Neuronal stem cell (in vitro differentiated cells): ENCODE measurements at regions not wholly inside any gene's neighbourhood (a gene's known extent, or its start where the extent isn't known, plus 50 kb on each side); places are given as distances from the start of the nearest gene placed in this dataset.

Source experiments
- DNase-seq: peaks from one replicate; pipeline ENCODE4 v3.0.0-alpha.2; 2013; ENCODE audit warnings: low spot score
- H2AFZ ChIP-seq: one replicate; pipeline ENCODE4 v1.6.1; 2013; ENCODE audit warnings: mild to moderate bottlenecking, low read length, inconsistent platforms
- H2AK5ac ChIP-seq: 2 replicates; pipeline ENCODE4 v1.6.1; 2013; ENCODE audit warnings: low read depth, mild to moderate bottlenecking, inconsistent platforms, low read length, moderate library complexity, mixed read lengths
- H2BK120ac ChIP-seq: 2 replicates; pipeline ENCODE4 v1.6.1; 2013; ENCODE audit warnings: low read depth, mild to moderate bottlenecking, inconsistent platforms, low read length, moderate library complexity, mixed read lengths
- H2BK12ac ChIP-seq: one replicate; pipeline ENCODE4 v1.6.1; 2013; ENCODE audit warnings: low read length, inconsistent platforms
- H2BK15ac ChIP-seq: 2 replicates; pipeline ENCODE4 v1.6.1; 2013; ENCODE audit warnings: mild to moderate bottlenecking, low read length, inconsistent platforms, mixed read lengths
- H2BK5ac ChIP-seq: one replicate; pipeline ENCODE4 v1.6.1; 2013; ENCODE audit warnings: inconsistent platforms, mild to moderate bottlenecking, low read length, moderate library complexity
- H3K14ac ChIP-seq: one replicate; pipeline ENCODE4 v1.6.1; 2013; ENCODE audit warnings: low read length, inconsistent platforms
- H3K18ac ChIP-seq: 2 replicates; pipeline ENCODE4 v1.6.1; 2013; ENCODE audit warnings: low read length, inconsistent platforms
- H3K23ac ChIP-seq: 2 replicates; pipeline ENCODE4 v1.6.1; 2013; ENCODE audit warnings: low read depth, mild to moderate bottlenecking, mixed read lengths, low read length, inconsistent platforms; ENCODE audit not compliant: poor library complexity
- H3K27ac ChIP-seq: replicated peaks from 3 replicates; pipeline ENCODE4 v1.5.1; 2013; ENCODE audit warnings: low read length, inconsistent platforms
- H3K27me3 ChIP-seq, 3 experiments: 2 replicates each; pipeline ENCODE4 v1.6.1; 2013; ENCODE audit warnings: low read length in 3 of 3, mild to moderate bottlenecking in 2 of 3, inconsistent platforms in 1 of 3, low read depth in 1 of 3, mixed read lengths in 1 of 3, moderate library complexity in 1 of 3; ENCODE audit not compliant: control insufficient read depth in 3 of 3, insufficient read depth in 3 of 3
- H3K36me3 ChIP-seq, 2 donors: replicated peaks in 1 of 2; 2 replicates each; pipeline ENCODE4 v1.6.1; 2013; ENCODE audit warnings: low read length in 2 of 2; ENCODE audit not compliant: control insufficient read depth in 2 of 2, insufficient read depth in 2 of 2
- H3K4ac ChIP-seq: 2 replicates; pipeline ENCODE4 v1.6.1; 2013; ENCODE audit warnings: inconsistent platforms, mild to moderate bottlenecking, low read length, moderate library complexity
- H3K4me1 ChIP-seq, 2 donors: 1 replicate in 1 of 2; 2 replicates in 1 of 2; pipeline ENCODE4 v1.6.1; 2013; ENCODE audit warnings: low read length in 2 of 2, low read depth in 1 of 2; ENCODE audit not compliant: control insufficient read depth in 2 of 2, insufficient read depth in 1 of 2
- H3K4me2 ChIP-seq: one replicate; pipeline ENCODE4 v1.6.1; 2013; ENCODE audit warnings: mild to moderate bottlenecking, low read length, inconsistent platforms; ENCODE audit not compliant: insufficient read depth, poor library complexity, severe bottlenecking
- H3K4me3 ChIP-seq, 2 donors: 2 replicates each; pipeline ENCODE4 v1.5.1; 2013; ENCODE audit warnings: low read length in 2 of 2, mild to moderate bottlenecking in 2 of 2, inconsistent platforms in 1 of 2, moderate library complexity in 1 of 2
- H3K79me1 ChIP-seq: one replicate; pipeline ENCODE4 v1.6.1; 2013; ENCODE audit warnings: low read depth, mild to moderate bottlenecking, inconsistent platforms, low read length, moderate library complexity
- H3K9ac ChIP-seq: one replicate; pipeline ENCODE4 v1.6.1; 2013; ENCODE audit warnings: mild to moderate bottlenecking, low read depth, low read length, inconsistent platforms; ENCODE audit not compliant: poor library complexity
- H3K9me3 ChIP-seq, 2 donors: replicated peaks in 1 of 2; 2 replicates each; pipeline versions ENCODE3 to v1.6.1; 2013; ENCODE audit warnings: low read length in 2 of 2, mild to moderate bottlenecking in 2 of 2, inconsistent platforms in 1 of 2, low read depth in 1 of 2, mixed read lengths in 1 of 2, moderate library complexity in 1 of 2; ENCODE audit not compliant: control insufficient read depth in 2 of 2, insufficient read depth in 1 of 2
- H4K8ac ChIP-seq: one replicate; pipeline ENCODE4 v1.6.1; 2013; ENCODE audit warnings: low read depth, mild to moderate bottlenecking, inconsistent platforms, low read length, moderate library complexity
- H4K91ac ChIP-seq: one replicate; pipeline ENCODE4 v1.6.1; 2013; ENCODE audit warnings: low read length, low read depth, mild to moderate bottlenecking, inconsistent platforms; ENCODE audit not compliant: poor library complexity
- WGBS, 2 donors: extraction: QIAGEN DNeasy Blood & Tissue Kit; methylation state at CpG; one replicate each; pipeline ENCODE4 v1.1.7; 2013; ENCODE audit warnings: missing lambda C conversion rate in 2 of 2, mixed read lengths in 1 of 2; ENCODE audit not compliant: insufficient read length in 2 of 2, insufficient replicate concordance in 1 of 2; ENCODE audit errors: extremely low coverage in 2 of 2; 5-methylcytosine and 5-hydroxymethylcytosine counted together

- no peak overlapping the region for H3K9ac ChIP-seq
- no peaks in the 10 kb centered on the region for H3K79me1 ChIP-seq
- no peak for DNase-seq
- no peak overlapping the region for H3K4me2 ChIP-seq
- no peak overlapping the region for H2BK5ac ChIP-seq
- no CpG with 5 or more reads among the region's 2 CpGs for WGBS, 2 donors
- H3K27me3 ChIP-seq: no peaks in the 10 kb centered on the region
- no peak overlapping the region for H2AFZ ChIP-seq
- no peak overlapping the region for H3K4ac ChIP-seq
- H3K4me1 ChIP-seq: peaks cover 17 to 18% of the 10 kb centered on the region in 2 donors
- H4K91ac ChIP-seq: no peak overlapping the region
- no peak overlapping the region for H2BK15ac ChIP-seq
- peaks cover 0 to 32% of the 10 kb centered on the region in 2 donors for H3K36me3 ChIP-seq
- no peaks in the 10 kb centered on the region for H3K9me3 ChIP-seq
- no peak overlapping the region for H3K18ac ChIP-seq
- no peak overlapping the region for H3K27ac ChIP-seq
- no peak overlapping the region for H4K8ac ChIP-seq
- H2AK5ac ChIP-seq: no peak overlapping the region
- no peak overlapping the region for H2BK12ac ChIP-seq
- H3K23ac ChIP-seq: no peak overlapping the region
- no peak overlapping the region for H3K4me3 ChIP-seq
- no peak overlapping the region for H2BK120ac ChIP-seq
- H3K14ac ChIP-seq: no peak overlapping the region
Measured at GRCh38 chr11:92384358-92384757, 159.7 kb downstream of the FAT3 start.

GRCh38 chr11:92384802-92385201 is 160.2 kb downstream of the FAT3 start:
- no peak overlapping the region for H2BK5ac ChIP-seq
- WGBS, 2 donors: no CpG with 5 or more reads among the region's 2 CpGs
- H4K91ac ChIP-seq: no peak overlapping the region
- H2BK120ac ChIP-seq: no peak overlapping the region
- no peak overlapping the region for H2BK15ac ChIP-seq
- H3K27ac ChIP-seq: no peak overlapping the region
- H3K9ac ChIP-seq: no peak overlapping the region
- no peaks in the 10 kb centered on the region for H3K27me3 ChIP-seq
- H3K36me3 ChIP-seq: peaks cover 0 to 30% of the 10 kb centered on the region in 2 donors
- no peaks in the 10 kb centered on the region for H3K79me1 ChIP-seq
- H3K9me3 ChIP-seq: no peaks in the 10 kb centered on the region
- H3K23ac ChIP-seq: no peak overlapping the region
- no peak overlapping the region for H4K8ac ChIP-seq
- no peak overlapping the region for H3K18ac ChIP-seq
- no peak overlapping the region for H3K4me3 ChIP-seq
- DNase-seq: no peak
- H2BK12ac ChIP-seq: no peak overlapping the region
- no peak overlapping the region for H2AFZ ChIP-seq
- H3K4me2 ChIP-seq: no peak overlapping the region
- H3K4ac ChIP-seq: no peak overlapping the region
- no peak overlapping the region for H3K14ac ChIP-seq
- H3K4me1 ChIP-seq: peaks cover 16 to 17% of the 10 kb centered on the region in 2 donors
- H2AK5ac ChIP-seq: no peak overlapping the region

GRCh38 chr11:92386577-92386976 is 162.0 kb downstream of the FAT3 start:
- no peaks in the 10 kb centered on the region for H3K27me3 ChIP-seq
- H3K4me1 ChIP-seq: peaks cover 14 to 21% of the 10 kb centered on the region in 2 donors
- no peak overlapping the region for H2AFZ ChIP-seq
- no peak overlapping the region for H2BK15ac ChIP-seq
- H3K14ac ChIP-seq: no peak overlapping the region
- WGBS, 2 donors: no CpG with 5 or more reads among the region's 5 CpGs
- no peaks in the 10 kb centered on the region for H3K79me1 ChIP-seq
- H3K9ac ChIP-seq: no peak overlapping the region
- H2BK5ac ChIP-seq: no peak overlapping the region
- no peak overlapping the region for H4K91ac ChIP-seq
- H3K27ac ChIP-seq: no peak overlapping the region
- H2AK5ac ChIP-seq: no peak overlapping the region
- H3K9me3 ChIP-seq: no peaks in the 10 kb centered on the region
- no peak overlapping the region for H2BK12ac ChIP-seq
- peaks cover 0 to 26% of the 10 kb centered on the region in 2 donors for H3K36me3 ChIP-seq
- H3K23ac ChIP-seq: no peak overlapping the region
- H3K4me2 ChIP-seq: no peak overlapping the region
- H4K8ac ChIP-seq: no peak overlapping the region
- H2BK120ac ChIP-seq: no peak overlapping the region
- H3K18ac ChIP-seq: no peak overlapping the region
- no peak for DNase-seq
- H3K4me3 ChIP-seq: no peak overlapping the region
- H3K4ac ChIP-seq: no peak overlapping the region

- peaks cover 14 to 23% of the 10 kb centered on the region in 2 donors for H3K4me1 ChIP-seq
- H3K27ac ChIP-seq: no peak overlapping the region
- H2AFZ ChIP-seq: no peak overlapping the region
- no peak overlapping the region for H2BK5ac ChIP-seq
- no peak for DNase-seq
- H3K4me3 ChIP-seq: no peak overlapping the region
- no peak overlapping the region for H3K23ac ChIP-seq
- H2BK15ac ChIP-seq: no peak overlapping the region
- H3K14ac ChIP-seq: no peak overlapping the region
- H2BK120ac ChIP-seq: no peak overlapping the region
- peaks cover 0 to 29% of the 10 kb centered on the region in 2 donors for H3K36me3 ChIP-seq
- H3K9me3 ChIP-seq: no peaks in the 10 kb centered on the region
- H3K79me1 ChIP-seq: no peaks in the 10 kb centered on the region
- no peak overlapping the region for H3K18ac ChIP-seq
- H2AK5ac ChIP-seq: no peak overlapping the region
- no peak overlapping the region for H3K4ac ChIP-seq
- H4K91ac ChIP-seq: no peak overlapping the region
- no peak overlapping the region for H3K4me2 ChIP-seq
- H2BK12ac ChIP-seq: no peak overlapping the region
- H3K27me3 ChIP-seq: no peaks in the 10 kb centered on the region
- H3K9ac ChIP-seq: no peak overlapping the region
- H4K8ac ChIP-seq: no peak overlapping the region
Measured at GRCh38 chr11:92387859-92388258, 163.2 kb downstream of the FAT3 start.
